Gastroesophageal sphincter (tissue), 4 donors: ENCODE measurements at regions not wholly inside any gene's neighbourhood (a gene's known extent, or its start where the extent isn't known, plus 50 kb on each side); places are given as distances from the start of the nearest gene placed in this dataset.

Source experiments
- small RNA-seq, 4 donors: library from RNA; depleted of rRNA; stranded (forward); fragments of <200 nt; gene quantifications; one replicate each; pipeline ENCODE3, GENCODE V24; 2016

Small RNA genes lying in the stretch of these regions (small RNA-seq; reads per million reads assigned to genes)
- 0 reads per million in 4 donors for gene RNU6-381P
